Endothelial cell of umbilical vein (primary cell): ENCODE measurements at regions not wholly inside any gene's neighbourhood (a gene's known extent, or its start where the extent isn't known, plus 50 kb on each side); places are given as distances from the start of the nearest gene placed in this dataset.

Source experiments
- BruUV-seq: library from RNA; stranded (reverse); fragments of 400-500 nt; replicated peaks from 2 replicates; lab custom pipeline; 2021; lab: Mats Ljungman, UMichigan
- CTCF ChIA-PET: fragments of 300-600, 350-600 bp; sonication (Branson Sonifier 250); formaldehyde crosslinking; loops from one replicate; lab custom pipeline; 2021; ENCODE audit warnings: antibody characterized with exemption, inconsistent platforms; lab: Charles Lee
- POLR2A ChIA-PET: fragments of 300-600, 350-600 bp; sonication (Branson Sonifier 250); formaldehyde crosslinking; loops from one replicate; lab custom pipeline; 2021; ENCODE audit warnings: antibody characterized with exemption, inconsistent platforms; lab: Charles Lee
- DNase-seq: peaks from one replicate; pipeline ENCODE4 v3.0.0-alpha.2; 2011; ENCODE audit warnings: low read depth, low spot score
- FAIRE-seq: peaks from 2 replicates; lab custom pipeline; 2011; peaks lifted over from hg19 to GRCh38; lab: Jason Lieb, UNC
- H2AFZ ChIP-seq: 2 replicates; pipeline ENCODE4 v1.6.0; 2012; ENCODE audit warnings: low read depth, low read length, control low read depth, inconsistent platforms
- H3K27ac ChIP-seq: 2 replicates; pipeline ENCODE4 v1.5.1; 2011; ENCODE audit warnings: low read depth, mild to moderate bottlenecking, control low read depth, low read length, moderate library complexity; ENCODE audit not compliant: insufficient read depth
- H3K27me3 ChIP-seq, 2 experiments: 2 replicates each; pipeline versions ENCODE4 v1.6.0 to v1.6.1; 2011; ENCODE audit warnings: low read length in 2 of 2, mixed read lengths in 1 of 2; ENCODE audit not compliant: control insufficient read depth in 2 of 2, insufficient read depth in 2 of 2
- H3K36me3 ChIP-seq, 2 experiments: 2 replicates in 1 of 2; 3 replicates in 1 of 2; pipeline ENCODE4 v1.5.1; 2011; ENCODE audit warnings: low read length in 2 of 2, mild to moderate bottlenecking in 1 of 2, moderate library complexity in 1 of 2; ENCODE audit not compliant: control insufficient read depth in 2 of 2, insufficient read depth in 2 of 2; ENCODE audit errors: extremely low read depth in 1 of 2
- H3K4me1 ChIP-seq: 3 replicates; pipeline ENCODE4 v1.5.1; 2011; ENCODE audit warnings: mild to moderate bottlenecking, low read length; ENCODE audit not compliant: control insufficient read depth, insufficient read depth; ENCODE audit errors: extremely low read depth
- H3K4me2 ChIP-seq: 2 replicates; pipeline ENCODE4 v1.6.1; 2011; ENCODE audit warnings: low read length, control low read depth, mixed read lengths; ENCODE audit not compliant: insufficient read depth
- H3K4me3 ChIP-seq, 3 experiments: fragments of 200-600 bp in 1 of 3; sonication (generic), shearing (Covaris generic) in 1 of 3; replicated peaks in 1 of 3; 2 replicates each; pipeline ENCODE4 v1.5.1; 2011 to 2016; ENCODE audit warnings: control low read depth in 3 of 3, low read length in 3 of 3, mild to moderate bottlenecking in 2 of 3, inconsistent platforms in 1 of 3, low read depth in 1 of 3, moderate library complexity in 1 of 3; ENCODE audit not compliant: insufficient read depth in 1 of 3
- H3K79me2 ChIP-seq: 2 replicates; pipeline ENCODE4 v1.6.0; 2012; ENCODE audit warnings: low read length, inconsistent platforms; ENCODE audit not compliant: control insufficient read depth, insufficient read depth
- H3K9ac ChIP-seq: replicated peaks from 2 replicates; pipeline ENCODE3; 2011; ENCODE audit warnings: low read length, control low read depth; ENCODE audit not compliant: insufficient read depth; ENCODE audit errors: extremely low read depth
- H3K9me1 ChIP-seq: replicated peaks from 3 replicates; pipeline ENCODE4 v1.6.0; 2011; ENCODE audit warnings: mild to moderate bottlenecking, low read length; ENCODE audit not compliant: control insufficient read depth, insufficient read depth; ENCODE audit errors: extremely low read depth
- H3K9me3 ChIP-seq: replicated peaks from 2 replicates; pipeline ENCODE4 v1.5.1; 2012; ENCODE audit warnings: low read length, inconsistent platforms; ENCODE audit not compliant: control insufficient read depth, insufficient read depth
- H4K20me1 ChIP-seq: replicated peaks from 2 replicates; pipeline ENCODE3; 2011; ENCODE audit warnings: mild to moderate bottlenecking, low read length; ENCODE audit not compliant: control insufficient read depth, insufficient read depth; ENCODE audit errors: extremely low read depth
- CTCF ChIP-seq, 2 donors: IDR thresholded peaks; 1 replicate in 1 of 2; 2 replicates in 1 of 2; pipeline ENCODE4 v1.5.1; 2011; ENCODE audit warnings: low read length in 2 of 2, mild to moderate bottlenecking in 2 of 2, moderate library complexity in 2 of 2, control low read depth in 1 of 2, inconsistent platforms in 1 of 2, low read depth in 1 of 2; ENCODE audit not compliant: insufficient read depth in 1 of 2; ENCODE audit errors: extremely low read depth in 1 of 2
- EZH2 ChIP-seq: IDR thresholded peaks from 2 replicates; pipeline ENCODE4 v1.6.1; 2012; ENCODE audit warnings: borderline replicate concordance, low read depth, mild to moderate bottlenecking, moderate library complexity, low read length, inconsistent platforms; ENCODE audit not compliant: severe bottlenecking
- FOS ChIP-seq: IDR thresholded peaks from 2 replicates; pipeline ENCODE4 v1.6.1; 2011; ENCODE audit warnings: mild to moderate bottlenecking, low read length, moderate library complexity, borderline replicate concordance; ENCODE audit not compliant: insufficient read depth
- GATA2 ChIP-seq: IDR thresholded peaks from 2 replicates; pipeline ENCODE4 v1.7.0; 2011; ENCODE audit warnings: low read depth, mild to moderate bottlenecking, moderate library complexity, mixed read lengths, low read length; ENCODE audit not compliant: insufficient read length, insufficient read depth
- JUN ChIP-seq: IDR thresholded peaks from 2 replicates; pipeline ENCODE4 v1.6.1; 2011; ENCODE audit warnings: borderline replicate concordance, low read depth; ENCODE audit not compliant: insufficient read length, insufficient read depth
- MYC ChIP-seq: IDR thresholded peaks from one replicate; pipeline ENCODE4 v1.6.1; 2011; ENCODE audit warnings: mild to moderate bottlenecking, low read depth, low read length
- POLR2A ChIP-seq: IDR thresholded peaks from 2 replicates; pipeline ENCODE4 v1.6.1; 2012; ENCODE audit warnings: low read depth, mild to moderate bottlenecking, control low read depth, low read length
- POLR2AphosphoS5 ChIP-seq: IDR thresholded peaks from 2 replicates; pipeline ENCODE4 v1.6.1; 2012; ENCODE audit warnings: low read depth, mild to moderate bottlenecking, control low read depth, low read length, moderate library complexity; ENCODE audit not compliant: insufficient read depth
- dilution Hi-C: fragments of 300-500 bp; cut with MboI; formaldehyde crosslinking; loops from one replicate; pipeline ENCODE4 v1.15.0; 2019; ENCODE audit warnings: low sequenced_read_pairs; ENCODE audit not compliant: extremely low pct_ligation_motif_present
- intact Hi-C: fragments of 100-400 bp; cut with micrococcal nuclease; formaldehyde crosslinking; loops from one replicate; pipeline ENCODE4 v1.10.0; 2022

DNA sequence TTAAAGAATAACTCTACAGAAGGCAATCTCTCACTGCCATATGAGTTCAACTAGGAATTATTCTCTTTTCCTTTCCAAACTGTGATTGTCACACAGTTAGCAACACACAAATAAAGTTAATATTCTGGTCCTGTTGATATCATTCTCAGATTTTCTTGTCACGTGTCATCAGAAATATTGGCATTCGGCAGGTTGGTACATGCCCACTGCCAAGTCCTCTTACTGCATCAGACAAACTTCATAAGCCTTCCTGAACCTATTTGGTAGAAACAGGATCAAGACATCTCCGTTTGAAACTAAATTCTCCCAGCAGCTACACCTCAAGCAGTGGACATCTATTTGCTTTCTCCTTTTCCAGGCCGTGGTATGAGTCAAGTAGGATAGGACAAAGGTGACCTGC is 177.9 kb upstream of the SOX2 start:
- TF ChIP-seq JUN (no peak), POLR2AphosphoS5 (no peak), CTCF (IDR thresholded peaks at IDR 0.05; ENCODE audit: extremely low read depth in 1 of 2, insufficient read depth in 1 of 2, low read depth in 1 of 2, low read length in 2 of 2) (no peak), MYC (no peak), POLR2A (no peak), FOS (no peak), EZH2 (no peak), GATA2 (no peak)
- no peaks in the 10 kb centered on the region for H3K27me3 ChIP-seq
- H3K36me3 ChIP-seq: no peaks in the 10 kb centered on the region
- ChIA-PET POLR2A (no interaction called here), CTCF (interaction anchor here (1.6 kb wide), 1 partner anchor 166 kb away, joined by 4 read pairs; no protein-coding TSS in a partner anchor)
- no peak overlapping the region for H3K4me3 ChIP-seq
- no peaks in the 10 kb centered on the region for H3K4me1 ChIP-seq
- dilution Hi-C loops (no loop called here), intact Hi-C loops (no loop called here)
- BruUV-seq: no TSS peak
- H3K27ac ChIP-seq: no peak overlapping the region
- H3K9ac ChIP-seq: no peak overlapping the region
- H3K9me3 ChIP-seq: no peaks in the 10 kb centered on the region
- no peaks in the 10 kb centered on the region for H4K20me1 ChIP-seq
- no peaks in the 10 kb centered on the region for H3K9me1 ChIP-seq
- no peak overlapping the region for H2AFZ ChIP-seq
- FAIRE-seq: no peak
- H3K4me2 ChIP-seq: no peak overlapping the region
- H3K79me2 ChIP-seq: no peaks in the 10 kb centered on the region
- no peak for DNase-seq
